ENCODE measurements at regions not wholly inside any gene's neighbourhood (a gene's known extent, or its start where the extent isn't known, plus 50 kb on each side); places are given as distances from the start of the nearest gene placed in this dataset.
"Not testable (repeated sequence)": the region's sequence is repeated elsewhere in the genome, so short reads cannot be mapped to it uniquely, and the experiment has no call there.

GRCh38 chr18:14940106-14940505 lies 192.1 kb downstream of the ANKRD30B start:
- TF ChIP-seq CTCF, POLR2A, EP300 (IDR thresholded peaks at IDR 0.05): not testable (repeated sequence)

Data from ovary (tissue), 3 donors.